ENCODE measurements at regions not wholly inside any gene's neighbourhood (a gene's known extent, or its start where the extent isn't known, plus 50 kb on each side); places are given as distances from the start of the nearest gene placed in this dataset.

GRCh38 chr15:33256874-33257273, 53.9 kb upstream of the RYR3 start:
- H3K27ac ChIP-seq: no peak overlapping the region
- ChIA-PET CTCF (interaction anchor here (0.5 to 0.7 kb wide), 2 partner anchors 390 to 419 kb away, joined by 3 read pairs; no protein-coding TSS in a partner anchor), POLR2A (ENCODE audit: low non-redundant PET) (no interaction called here)
- TF ChIP-seq CTCF (conservative IDR thresholded peaks at IDR 0.05; ENCODE audit: low read depth): no peak
- DNase-seq (ENCODE audit: low spot score): no peak

- TF ChIP-seq CTCF (conservative IDR thresholded peaks at IDR 0.05; ENCODE audit: low read depth): no peak
- H3K27ac ChIP-seq: no peak overlapping the region
- POLR2A ChIA-PET (ENCODE audit: low non-redundant PET): no interaction called here
- CTCF ChIA-PET: no interaction called here
- DNase-seq (ENCODE audit: low spot score): no peak
Observed at GRCh38 chr15:33244471-33244870, 50.0 kb upstream of the FMN1 start.

All from RWPE1 (cell line).